SK-N-SH (cell line): ENCODE measurements at regions not wholly inside any gene's neighbourhood (a gene's known extent, or its start where the extent isn't known, plus 50 kb on each side); places are given as distances from the start of the nearest gene placed in this dataset.

ENCODE experiments used
- CTCF ChIA-PET: fragments of 300-600, 350-600 bp; formaldehyde crosslinking; extraction: SDS; loops from one replicate; lab custom pipeline; 2021; lab: Yijun Ruan, JAX
- POLR2A ChIA-PET: fragments of 350-600 bp; sonication (Branson Sonifier 250); formaldehyde crosslinking; extraction: SDS; loops from one replicate; lab custom pipeline; 2020; ENCODE audit warnings: antibody characterized with exemption, inconsistent platforms; lab: Yijun Ruan, JAX
- DNase-seq: peaks from one replicate; pipeline ENCODE4 v3.0.0; 2012
- H2AFZ ChIP-seq: fragments of 200-600 bp; sonication (generic); 2 replicates; pipeline ENCODE4 v1.8.1; 2016; ENCODE audit warnings: antibody characterized with exemption, mild to moderate bottlenecking, low read depth
- H3F3A ChIP-seq: fragments of 200-600 bp; sonication (generic); replicated peaks from 2 replicates; pipeline ENCODE3; 2016; ENCODE audit warnings: antibody characterized with exemption, mild to moderate bottlenecking; ENCODE audit not compliant: insufficient read depth
- H3K27ac ChIP-seq, 2 experiments: fragments of 200-500 bp in 1 of 2; fragments of 200-600 bp in 1 of 2; sonication (Bioruptor generic) in 1 of 2; sonication (generic), shearing (Covaris generic) in 1 of 2; 2 replicates each; pipeline versions ENCODE4 v1.5.1 to v1.6.1; 2014 to 2016; ENCODE audit warnings: low read depth in 2 of 2, inconsistent platforms in 1 of 2, low read length in 1 of 2, mild to moderate bottlenecking in 1 of 2, mixed read lengths in 1 of 2
- H3K27me3 ChIP-seq: fragments of 200-600 bp; sonication (generic), shearing (Covaris generic); 2 replicates; pipeline ENCODE4 v1.6.1; 2016; ENCODE audit warnings: mixed run types; ENCODE audit not compliant: insufficient read depth
- H3K36me3 ChIP-seq, 2 experiments: fragments of 200-500 bp in 1 of 2; fragments of 200-600 bp in 1 of 2; sonication (Bioruptor generic) in 1 of 2; sonication (generic) in 1 of 2; replicated peaks in 1 of 2; 2 replicates each; pipeline versions ENCODE3 to v1.5.1; 2014 to 2016; ENCODE audit warnings: low read length in 1 of 2, mild to moderate bottlenecking in 1 of 2; ENCODE audit not compliant: insufficient read depth in 2 of 2, control insufficient read depth in 1 of 2
- H3K4me1 ChIP-seq, 2 experiments: fragments of 200-500 bp in 1 of 2; fragments of 200-600 bp in 1 of 2; sonication (Bioruptor generic) in 1 of 2; sonication (generic), shearing (Covaris generic) in 1 of 2; 2 replicates each; pipeline versions ENCODE4 v1.5.1 to v1.6.1; 2014 to 2016; ENCODE audit warnings: low read depth in 1 of 2, low read length in 1 of 2, mixed run types in 1 of 2; ENCODE audit not compliant: insufficient read depth in 2 of 2, control insufficient read depth in 1 of 2
- H3K4me2 ChIP-seq: fragments of 200-600 bp; sonication (generic), shearing (Covaris generic); 2 replicates; pipeline ENCODE4 v1.6.1; 2017; ENCODE audit warnings: mixed run types
- H3K4me3 ChIP-seq, 2 experiments: fragments of 200-500 bp in 1 of 2; fragments of 200-600 bp in 1 of 2; sonication (Bioruptor generic) in 1 of 2; sonication (generic), shearing (Covaris generic) in 1 of 2; 2 replicates each; pipeline versions ENCODE4 v1.5.1 to v1.8.1; 2014 to 2016; ENCODE audit warnings: low read depth in 2 of 2, inconsistent platforms in 1 of 2, low read length in 1 of 2, mild to moderate bottlenecking in 1 of 2, mixed read lengths in 1 of 2, moderate library complexity in 1 of 2
- H3K79me2 ChIP-seq: fragments of 200-600 bp; sonication (generic); 2 replicates; pipeline ENCODE4 v1.8.1; 2017; ENCODE audit warnings: mild to moderate bottlenecking; ENCODE audit not compliant: insufficient read depth
- H3K9ac ChIP-seq: fragments of 200-600 bp; sonication (generic); 2 replicates; pipeline ENCODE4 v1.6.1; 2017; ENCODE audit warnings: mixed run types
- H3K9me2 ChIP-seq: fragments of 200-600 bp; sonication (generic); 2 replicates; pipeline ENCODE4 v1.6.1; 2017; ENCODE audit warnings: mixed run types
- H3K9me3 ChIP-seq: fragments of 200-600 bp; sonication (generic); 2 replicates; pipeline ENCODE4 v1.6.1; 2017; ENCODE audit warnings: mixed run types, mild to moderate bottlenecking, moderate library complexity
- H4K20me1 ChIP-seq: fragments of 200-600 bp; sonication (generic); 2 replicates; pipeline ENCODE4 v1.6.1; 2017; ENCODE audit warnings: mild to moderate bottlenecking, mixed run types; ENCODE audit not compliant: insufficient read depth
- CHD2 ChIP-seq: fragments of 150-350 bp; IDR thresholded peaks from 2 replicates; pipeline ENCODE4 v1.6.1; 2018; ENCODE audit warnings: low read length; ENCODE audit not compliant: partially characterized antibody
- ELF1 ChIP-seq: IDR thresholded peaks from 2 replicates; pipeline ENCODE4 v1.4.0; 2012
- EP300 ChIP-seq, 2 experiments: IDR thresholded peaks; 2 replicates each; pipeline versions ENCODE4 v1.4.0 to v1.6.1; 2012; ENCODE audit warnings: borderline replicate concordance in 1 of 2, low read depth in 1 of 2, low read length in 1 of 2
- FOSL2 ChIP-seq: IDR thresholded peaks from 2 replicates; pipeline ENCODE4 v1.4.0; 2012; ENCODE audit warnings: low read depth, mild to moderate bottlenecking, moderate library complexity, borderline replicate concordance
- GABPA ChIP-seq: IDR thresholded peaks from 2 replicates; pipeline ENCODE4 v1.4.0; 2012; ENCODE audit warnings: low read depth, mild to moderate bottlenecking
- JUND ChIP-seq: IDR thresholded peaks from 2 replicates; pipeline ENCODE4 v1.4.0; 2012
- MEF2A ChIP-seq: IDR thresholded peaks from 2 replicates; pipeline ENCODE4 v1.4.0; 2012; ENCODE audit warnings: low read depth, borderline replicate concordance
- NFIC ChIP-seq: IDR thresholded peaks from 2 replicates; pipeline ENCODE4 v1.4.0; 2012; ENCODE audit warnings: borderline replicate concordance
- POLR2AphosphoS5 ChIP-seq: IDR thresholded peaks from 2 replicates; pipeline ENCODE4 v1.6.1; 2012; ENCODE audit warnings: low read depth, low read length
- RCOR1 ChIP-seq: fragments of 150-350 bp; IDR thresholded peaks from 2 replicates; pipeline ENCODE4 v1.6.1; 2017; ENCODE audit warnings: antibody characterized with exemption, low read length
- RFX5 ChIP-seq: IDR thresholded peaks from 2 replicates; pipeline ENCODE4 v1.6.1; 2012; ENCODE audit warnings: mild to moderate bottlenecking, improper control_type of control experiment, low read length
- RXRA ChIP-seq: IDR thresholded peaks from 2 replicates; pipeline ENCODE4 v1.4.0; 2012; ENCODE audit warnings: low read depth, mild to moderate bottlenecking, borderline replicate concordance
- TCF12 ChIP-seq: IDR thresholded peaks from 2 replicates; pipeline ENCODE4 v1.4.0; 2012
- YY1 ChIP-seq: IDR thresholded peaks from 2 replicates; pipeline ENCODE4 v1.4.0; 2012; ENCODE audit warnings: low read depth, mild to moderate bottlenecking
- WGBS: methylation state at CpG from one replicate; pipeline ENCODE4 v1.1.6; 2017; ENCODE audit warnings: low lambda C conversion rate; 5-methylcytosine and 5-hydroxymethylcytosine counted together
- TF ChIP-seq, protein P1 (sequence below): IDR thresholded peaks from 2 replicates; pipeline ENCODE4; 2012
- TF ChIP-seq, protein P2 (sequence below): fragments of 150-350 bp; IDR thresholded peaks from 2 replicates; pipeline ENCODE4 v1.6.1; 2017; ENCODE audit warnings: antibody characterized with exemption, low read length, low read depth, borderline replicate concordance
- TF ChIP-seq, protein P3 (sequence below): IDR thresholded peaks from 2 replicates; pipeline ENCODE4 v1.4.0; 2012; ENCODE audit warnings: low read depth, borderline replicate concordance
- TF ChIP-seq, protein P4 (sequence below): fragments of 150-350 bp; IDR thresholded peaks from 2 replicates; pipeline ENCODE4 v1.6.1; 2016; ENCODE audit warnings: mild to moderate bottlenecking, low read depth, low read length
- TF ChIP-seq, protein P5 (sequence below): fragments of 200-600 bp; sonication (generic); IDR thresholded peaks from 2 replicates; pipeline ENCODE4 v1.6.1; 2017; ENCODE audit warnings: antibody characterized with exemption, mild to moderate bottlenecking, moderate library complexity
- TF ChIP-seq, protein P6 (sequence below): IDR thresholded peaks from 2 replicates; pipeline ENCODE4 v1.4.0; 2012; ENCODE audit warnings: low read depth

DNA sequence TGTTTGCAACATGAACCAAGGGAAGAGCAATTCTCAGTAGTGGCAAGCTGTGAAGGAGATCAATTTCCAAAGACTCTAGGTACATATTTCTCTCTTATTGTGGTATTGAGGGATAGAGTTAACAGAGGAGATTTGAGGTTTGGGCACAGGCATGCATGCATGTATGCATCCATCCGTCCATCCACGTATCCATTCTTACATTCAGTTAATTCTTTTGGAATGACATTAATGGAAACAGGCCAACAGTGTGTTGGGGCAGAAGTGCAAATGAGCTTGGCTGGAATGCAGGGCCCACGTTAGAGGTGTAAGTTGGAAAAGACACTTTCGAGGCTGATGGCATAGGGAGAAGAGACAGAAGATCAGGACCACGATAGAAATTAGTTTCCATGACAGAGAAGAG lies 216.9 kb upstream of the PELI2 start:
- Histone ChIP-seq H3K27me3 (no peaks in the 10 kb centered on the region), H3K4me1 (no peaks in the 10 kb centered on the region), H4K20me1 (no peaks in the 10 kb centered on the region), H3K27ac (no peak overlapping the region), H3K9ac (no peak overlapping the region), H3K36me3 (no peaks in the 10 kb centered on the region), H3K9me2 (no peaks in the 10 kb centered on the region), H2AFZ (no peak overlapping the region), H3K9me3 (no peaks in the 10 kb centered on the region), H3K4me3 (no peak overlapping the region), H3K79me2 (no peaks in the 10 kb centered on the region), H3F3A (no peaks in the 10 kb centered on the region), H3K4me2 (no peak overlapping the region)
- ChIA-PET POLR2A (no interaction called here), CTCF (no interaction called here)
- 14% methylated on average over 5 of the region's 5 CpGs for WGBS
- TF ChIP-seq RXRA (no peak), RCOR1 (no peak), MEF2A (no peak), RFX5 (no peak), ELF1 (no peak)
- TF ChIP-seq, protein P1, sequence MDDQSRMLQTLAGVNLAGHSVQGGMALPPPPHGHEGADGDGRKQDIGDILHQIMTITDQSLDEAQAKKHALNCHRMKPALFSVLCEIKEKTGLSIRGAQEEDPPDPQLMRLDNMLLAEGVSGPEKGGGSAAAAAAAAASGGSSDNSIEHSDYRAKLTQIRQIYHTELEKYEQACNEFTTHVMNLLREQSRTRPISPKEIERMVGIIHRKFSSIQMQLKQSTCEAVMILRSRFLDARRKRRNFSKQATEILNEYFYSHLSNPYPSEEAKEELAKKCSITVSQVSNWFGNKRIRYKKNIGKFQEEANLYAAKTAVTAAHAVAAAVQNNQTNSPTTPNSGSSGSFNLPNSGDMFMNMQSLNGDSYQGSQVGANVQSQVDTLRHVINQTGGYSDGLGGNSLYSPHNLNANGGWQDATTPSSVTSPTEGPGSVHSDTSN, result no peak
- TF ChIP-seq, protein P2, sequence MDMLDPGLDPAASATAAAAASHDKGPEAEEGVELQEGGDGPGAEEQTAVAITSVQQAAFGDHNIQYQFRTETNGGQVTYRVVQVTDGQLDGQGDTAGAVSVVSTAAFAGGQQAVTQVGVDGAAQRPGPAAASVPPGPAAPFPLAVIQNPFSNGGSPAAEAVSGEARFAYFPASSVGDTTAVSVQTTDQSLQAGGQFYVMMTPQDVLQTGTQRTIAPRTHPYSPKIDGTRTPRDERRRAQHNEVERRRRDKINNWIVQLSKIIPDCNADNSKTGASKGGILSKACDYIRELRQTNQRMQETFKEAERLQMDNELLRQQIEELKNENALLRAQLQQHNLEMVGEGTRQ, result no peak
- TF ChIP-seq, protein P3, sequence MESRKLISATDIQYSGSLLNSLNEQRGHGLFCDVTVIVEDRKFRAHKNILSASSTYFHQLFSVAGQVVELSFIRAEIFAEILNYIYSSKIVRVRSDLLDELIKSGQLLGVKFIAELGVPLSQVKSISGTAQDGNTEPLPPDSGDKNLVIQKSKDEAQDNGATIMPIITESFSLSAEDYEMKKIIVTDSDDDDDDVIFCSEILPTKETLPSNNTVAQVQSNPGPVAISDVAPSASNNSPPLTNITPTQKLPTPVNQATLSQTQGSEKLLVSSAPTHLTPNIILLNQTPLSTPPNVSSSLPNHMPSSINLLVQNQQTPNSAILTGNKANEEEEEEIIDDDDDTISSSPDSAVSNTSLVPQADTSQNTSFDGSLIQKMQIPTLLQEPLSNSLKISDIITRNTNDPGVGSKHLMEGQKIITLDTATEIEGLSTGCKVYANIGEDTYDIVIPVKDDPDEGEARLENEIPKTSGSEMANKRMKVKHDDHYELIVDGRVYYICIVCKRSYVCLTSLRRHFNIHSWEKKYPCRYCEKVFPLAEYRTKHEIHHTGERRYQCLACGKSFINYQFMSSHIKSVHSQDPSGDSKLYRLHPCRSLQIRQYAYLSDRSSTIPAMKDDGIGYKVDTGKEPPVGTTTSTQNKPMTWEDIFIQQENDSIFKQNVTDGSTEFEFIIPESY, result no peak
- DNase-seq, result no peak

DNA sequence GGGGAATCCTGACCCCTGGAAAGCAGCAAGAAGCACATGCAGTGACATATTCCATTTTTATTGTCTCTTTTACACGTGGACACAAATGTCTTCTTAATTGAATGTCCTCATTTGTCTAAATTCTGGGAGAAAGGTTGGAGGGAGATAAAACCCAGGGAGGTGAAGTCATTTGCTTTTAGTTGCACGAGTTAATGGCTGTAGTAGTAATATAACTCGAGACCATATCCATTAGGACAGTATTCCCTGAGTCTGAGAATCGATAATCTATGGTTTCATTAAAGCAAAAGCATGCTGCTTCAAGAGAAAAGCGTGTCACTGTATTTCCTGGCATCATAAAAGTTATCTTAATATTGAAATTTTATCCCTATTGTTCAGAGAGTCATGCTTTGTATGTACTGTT lies 216.0 kb upstream of the PELI2 start:
- WGBS, result 11% methylated on average over 5 of the region's 5 CpGs
- no peak overlapping the region for H3K4me2 ChIP-seq
- TF ChIP-seq, protein P2, result no peak
- TF ChIP-seq FOSL2 (no peak), YY1 (no peak), CHD2 (no peak), EP300 (IDR thresholded peaks at IDR 0.05; ENCODE audit: borderline replicate concordance in 1 of 2, low read depth in 1 of 2, low read length in 1 of 2) (no peak), NFIC (no peak), GABPA (no peak), POLR2AphosphoS5 (no peak), TCF12 (no peak), JUND (no peak), RCOR1 (no peak)
- TF ChIP-seq, protein P4, sequence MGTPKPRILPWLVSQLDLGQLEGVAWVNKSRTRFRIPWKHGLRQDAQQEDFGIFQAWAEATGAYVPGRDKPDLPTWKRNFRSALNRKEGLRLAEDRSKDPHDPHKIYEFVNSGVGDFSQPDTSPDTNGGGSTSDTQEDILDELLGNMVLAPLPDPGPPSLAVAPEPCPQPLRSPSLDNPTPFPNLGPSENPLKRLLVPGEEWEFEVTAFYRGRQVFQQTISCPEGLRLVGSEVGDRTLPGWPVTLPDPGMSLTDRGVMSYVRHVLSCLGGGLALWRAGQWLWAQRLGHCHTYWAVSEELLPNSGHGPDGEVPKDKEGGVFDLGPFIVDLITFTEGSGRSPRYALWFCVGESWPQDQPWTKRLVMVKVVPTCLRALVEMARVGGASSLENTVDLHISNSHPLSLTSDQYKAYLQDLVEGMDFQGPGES, result no peak
- TF ChIP-seq, protein P1, result no peak
- TF ChIP-seq, protein P5, sequence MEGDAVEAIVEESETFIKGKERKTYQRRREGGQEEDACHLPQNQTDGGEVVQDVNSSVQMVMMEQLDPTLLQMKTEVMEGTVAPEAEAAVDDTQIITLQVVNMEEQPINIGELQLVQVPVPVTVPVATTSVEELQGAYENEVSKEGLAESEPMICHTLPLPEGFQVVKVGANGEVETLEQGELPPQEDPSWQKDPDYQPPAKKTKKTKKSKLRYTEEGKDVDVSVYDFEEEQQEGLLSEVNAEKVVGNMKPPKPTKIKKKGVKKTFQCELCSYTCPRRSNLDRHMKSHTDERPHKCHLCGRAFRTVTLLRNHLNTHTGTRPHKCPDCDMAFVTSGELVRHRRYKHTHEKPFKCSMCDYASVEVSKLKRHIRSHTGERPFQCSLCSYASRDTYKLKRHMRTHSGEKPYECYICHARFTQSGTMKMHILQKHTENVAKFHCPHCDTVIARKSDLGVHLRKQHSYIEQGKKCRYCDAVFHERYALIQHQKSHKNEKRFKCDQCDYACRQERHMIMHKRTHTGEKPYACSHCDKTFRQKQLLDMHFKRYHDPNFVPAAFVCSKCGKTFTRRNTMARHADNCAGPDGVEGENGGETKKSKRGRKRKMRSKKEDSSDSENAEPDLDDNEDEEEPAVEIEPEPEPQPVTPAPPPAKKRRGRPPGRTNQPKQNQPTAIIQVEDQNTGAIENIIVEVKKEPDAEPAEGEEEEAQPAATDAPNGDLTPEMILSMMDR, result no peak
- TF ChIP-seq, protein P6, sequence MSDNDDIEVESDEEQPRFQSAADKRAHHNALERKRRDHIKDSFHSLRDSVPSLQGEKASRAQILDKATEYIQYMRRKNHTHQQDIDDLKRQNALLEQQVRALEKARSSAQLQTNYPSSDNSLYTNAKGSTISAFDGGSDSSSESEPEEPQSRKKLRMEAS, result no peak

More for the DNA sequence above, 216.0 kb upstream of the PELI2 start:
- Histone ChIP-seq H3K4me1 (no peaks in the 10 kb centered on the region), H3K36me3 (no peaks in the 10 kb centered on the region), H3K27ac (no peak overlapping the region), H3K9me2 (no peaks in the 10 kb centered on the region), H3K4me3 (no peak overlapping the region), H3K9ac (no peak overlapping the region), H3K9me3 (no peaks in the 10 kb centered on the region), H3K27me3 (no peaks in the 10 kb centered on the region; the same call in 1 of the 2 replicates), H2AFZ (no peak overlapping the region), H4K20me1 (no peaks in the 10 kb centered on the region), H3F3A (no peaks in the 10 kb centered on the region), H3K79me2 (no peaks in the 10 kb centered on the region)
- ChIA-PET CTCF (no interaction called here), POLR2A (no interaction called here)
- no peak for DNase-seq
